Stimulated activated CD8-positive, alpha-beta memory T cell treated with anti-CD3 and anti-CD28 coated beads, Interleukin-7, amount 100 ng/mL, for 4 hours (primary cell): ENCODE measurements at regions not wholly inside any gene's neighbourhood (a gene's known extent, or its start where the extent isn't known, plus 50 kb on each side); places are given as distances from the start of the nearest gene placed in this dataset.
"Not testable (repeated sequence)": the region's sequence is repeated elsewhere in the genome, so short reads cannot be mapped to it uniquely, and the experiment has no call there.

Experiments used
- DNase-seq, 2 donors: peaks; one replicate each; pipeline ENCODE4 v3.0.0-alpha.2; 2020; ENCODE audit warnings: low read depth in 2 of 2

DNA sequence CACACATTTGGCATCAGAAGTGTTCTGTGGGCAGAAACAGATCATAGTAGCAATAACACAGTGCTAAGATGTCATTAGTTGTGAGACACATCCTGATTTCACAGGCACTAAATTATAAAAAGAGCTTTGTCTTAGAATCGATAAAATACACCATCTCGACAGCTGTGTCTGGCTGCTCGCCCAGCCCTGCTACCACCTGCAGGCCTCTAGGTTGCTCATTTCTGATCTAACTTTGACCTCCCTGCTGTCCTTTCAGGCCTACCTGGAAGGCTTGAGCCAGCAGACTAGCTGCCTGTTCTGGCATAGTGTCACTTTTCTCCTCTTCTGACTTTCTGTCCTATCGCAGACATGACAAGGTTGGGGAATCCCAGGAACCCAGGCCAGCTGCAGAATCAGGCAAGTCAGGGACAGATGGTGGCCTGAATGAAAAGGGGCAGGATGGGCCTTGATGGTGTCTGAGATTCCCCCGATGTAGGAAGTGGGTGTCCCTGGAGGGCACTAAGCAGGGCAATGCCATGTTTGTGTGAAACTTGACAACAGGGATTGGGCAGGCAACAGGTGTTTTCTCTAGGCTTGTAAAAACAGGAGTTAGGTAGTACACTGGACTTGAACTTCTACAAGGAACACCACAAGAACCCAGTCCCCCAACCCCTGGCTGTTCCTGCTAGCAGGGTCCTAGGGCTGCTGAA lies 66.6 kb upstream of the RHOU start:
- no peak for DNase-seq

DNA sequence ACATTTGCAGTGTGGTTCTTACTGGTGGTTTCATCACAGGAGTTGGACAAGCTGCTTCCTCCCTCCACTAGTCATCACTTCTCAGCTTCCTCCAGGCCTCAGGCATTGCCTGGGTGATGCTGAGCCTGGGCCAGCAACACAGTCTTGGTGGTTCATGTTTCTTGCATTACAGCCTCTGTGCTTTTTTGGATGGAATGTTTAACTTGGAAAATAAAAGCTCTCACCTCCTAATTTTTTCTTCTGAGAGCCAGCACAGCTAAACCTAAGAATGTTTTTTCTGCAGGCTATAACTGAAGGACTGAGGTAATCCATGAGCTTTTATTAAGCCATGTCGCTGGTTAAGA lies 66.1 kb upstream of the RHOU start:
- no peak for DNase-seq

DNA sequence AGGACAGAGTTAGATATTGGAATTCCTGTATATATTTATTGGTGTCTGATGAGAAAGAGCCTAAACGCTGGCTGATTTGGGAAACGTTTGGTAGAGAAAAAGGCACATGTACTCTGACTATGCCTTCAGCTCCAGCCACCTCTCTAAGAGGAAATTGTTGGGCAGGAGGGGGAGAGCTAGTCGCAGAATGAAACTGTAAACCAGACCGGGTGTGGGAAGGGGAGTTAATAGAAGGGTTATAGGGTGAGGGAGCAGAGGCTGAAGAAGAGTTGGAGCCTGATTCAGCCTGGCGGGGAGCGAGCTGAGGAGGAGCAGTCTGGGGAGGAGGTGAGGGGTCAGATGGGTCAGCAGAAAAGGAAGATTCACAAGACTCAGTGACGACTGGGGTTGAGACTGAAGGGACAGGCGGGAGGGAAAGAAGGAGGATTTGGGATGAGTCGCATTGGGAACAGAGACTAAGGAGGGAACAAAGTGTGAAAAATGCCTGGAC lies 54.2 kb upstream of the RHOU start:
- not testable (repeated sequence) for DNase-seq

DNA sequence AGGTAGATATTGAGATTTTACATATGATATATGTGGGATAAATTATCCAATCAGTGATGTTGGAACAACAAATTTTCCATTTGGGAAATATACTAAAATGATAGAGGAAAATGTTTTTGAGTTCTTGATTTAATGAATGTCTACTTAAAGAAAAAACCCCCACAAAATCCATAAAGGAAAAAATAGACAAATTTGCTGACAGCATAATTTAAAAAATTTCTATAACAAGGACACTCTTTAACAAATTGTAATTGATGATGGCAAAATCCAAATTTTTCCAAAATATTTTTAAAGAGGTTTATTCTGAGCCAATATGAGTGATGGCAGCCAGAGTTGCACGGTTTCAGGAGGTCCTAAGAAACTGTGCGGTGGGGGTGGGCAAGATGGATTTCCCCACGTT lies 51.9 kb upstream of the RHOU start:
- DNase-seq: no peak

DNA sequence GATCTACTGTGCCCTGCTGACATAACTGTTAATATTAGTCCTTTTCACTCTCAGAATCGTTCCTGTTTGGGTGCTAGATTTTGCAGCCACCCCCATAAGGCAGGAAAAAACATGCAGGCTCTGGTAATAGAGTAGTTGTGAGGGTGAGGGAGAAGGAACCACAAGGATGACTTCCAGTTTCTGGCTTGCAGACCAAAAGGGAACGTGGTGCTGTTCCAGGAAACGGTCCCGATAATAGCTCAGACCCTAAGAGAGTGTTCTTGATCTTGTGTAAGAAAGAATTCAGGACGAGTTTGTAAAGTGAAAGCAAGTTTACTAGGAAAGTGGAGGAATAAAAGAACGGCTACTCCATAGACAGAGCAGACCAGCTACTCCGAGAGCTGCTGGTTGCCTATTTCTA lies 50.7 kb upstream of the RHOU start:
- DNase-seq: no peak

DNA sequence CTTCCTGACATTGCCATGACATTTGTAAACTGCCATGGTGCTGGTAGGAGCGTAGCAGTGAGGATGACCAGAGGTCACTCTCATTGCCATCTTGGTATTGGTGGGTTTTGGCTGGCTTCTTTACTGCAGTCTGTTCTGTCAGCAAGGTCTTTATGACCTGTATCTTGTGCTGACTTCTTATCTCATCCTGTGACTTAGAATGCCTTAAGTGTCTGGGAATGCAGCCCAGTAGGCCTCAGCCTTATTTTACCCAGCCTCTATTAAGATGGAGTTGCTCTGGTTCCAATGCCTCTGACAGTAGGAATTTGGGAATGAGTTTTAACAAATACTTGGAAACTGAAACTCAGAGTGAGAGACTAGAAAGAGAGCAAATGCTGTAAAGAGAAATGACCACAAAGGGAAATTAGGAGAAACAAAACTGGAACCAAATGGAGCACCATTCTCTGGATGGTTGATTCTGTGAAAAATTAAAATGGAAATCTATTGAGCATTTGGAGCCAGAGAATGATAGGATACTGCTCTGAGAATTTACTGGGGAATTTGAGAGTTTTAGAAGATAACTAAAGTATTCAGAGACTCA lies 50.1 kb upstream of the RHOU start:
- DNase-seq: no peak
